ENCODE measurements at regions not wholly inside any gene's neighbourhood (a gene's known extent, or its start where the extent isn't known, plus 50 kb on each side); places are given as distances from the start of the nearest gene placed in this dataset.

- no peak for DNase-seq
Measured at GRCh38 chr2:145495590-145495989, 975.7 kb upstream of the ZEB2 start.

GRCh38 chr2:145494441-145494840, 974.5 kb upstream of the ZEB2 start:
- no peak for DNase-seq

GRCh38 chr2:145488571-145488970, 968.7 kb upstream of the ZEB2 start:
- no peak for DNase-seq

GRCh38 chr2:145484448-145485097, 964.7 kb upstream of the ZEB2 start:
- DNase-seq, result no peak

GRCh38 chr2:145483854-145484253, 963.9 kb upstream of the ZEB2 start:
- DNase-seq, result no peak

GRCh38 chr2:145481334-145481922, 961.5 kb upstream of the ZEB2 start:
- DNase-seq, result no peak

GRCh38 chr2:145464866-145465265, 944.9 kb upstream of the ZEB2 start:
- DNase-seq, result no peak

GRCh38 chr2:145460112-145460511, 940.2 kb upstream of the ZEB2 start:
- DNase-seq, result no peak

GRCh38 chr2:145431181-145431951, 911.4 kb upstream of the ZEB2 start:
- no peak for DNase-seq

- no peak for DNase-seq
Measured at GRCh38 chr2:145423809-145424208, 903.9 kb upstream of the ZEB2 start.

- DNase-seq, result no peak
Measured at GRCh38 chr2:145422576-145422975, 902.7 kb upstream of the ZEB2 start.

- no peak for DNase-seq
Measured at GRCh38 chr2:145421841-145422240, 901.9 kb upstream of the ZEB2 start.

GRCh38 chr2:145416640-145417039, 896.7 kb upstream of the ZEB2 start:
- no peak for DNase-seq

GRCh38 chr2:145415151-145415550, 895.2 kb upstream of the ZEB2 start:
- DNase-seq, result no peak

- DNase-seq, result no peak
Measured at GRCh38 chr2:145413261-145414030, 893.5 kb upstream of the ZEB2 start.

GRCh38 chr2:145412155-145412554, 892.2 kb upstream of the ZEB2 start:
- no peak for DNase-seq

GRCh38 chr2:145411493-145411892, 891.6 kb upstream of the ZEB2 start:
- DNase-seq, result peak in 1 of 6 experiments; percentile 1

- no peak for DNase-seq
Measured at GRCh38 chr2:145410086-145410485, 890.2 kb upstream of the ZEB2 start.

GRCh38 chr2:145408980-145409379, 889.1 kb upstream of the ZEB2 start:
- DNase-seq, result no peak

- DNase-seq, result no peak
Measured at GRCh38 chr2:145404690-145405089, 884.8 kb upstream of the ZEB2 start.

GRCh38 chr2:145402706-145403277, 882.9 kb upstream of the ZEB2 start:
- DNase-seq, result no peak

- DNase-seq, result no peak
Measured at GRCh38 chr2:145399131-145399530, 879.2 kb upstream of the ZEB2 start.

- no peak for DNase-seq
Measured at GRCh38 chr2:145394181-145394580, 874.3 kb upstream of the ZEB2 start.

All from stimulated activated naive CD4-positive, alpha-beta T cell (primary cell).